Esophagus squamous epithelium (tissue), 4 donors: ENCODE measurements at regions not wholly inside any gene's neighbourhood (a gene's known extent, or its start where the extent isn't known, plus 50 kb on each side); places are given as distances from the start of the nearest gene placed in this dataset.

Experiments used
- POLR2A ChIP-seq, 4 donors: fragments of 450-650 bp; IDR thresholded peaks; one replicate each; pipeline ENCODE4 v1.6.1; 2017; ENCODE audit warnings: antibody characterized with exemption in 4 of 4, mild to moderate bottlenecking in 4 of 4, moderate library complexity in 3 of 4
- TF ChIP-seq, protein P1 (sequence below), 6 experiments: fragments of 450-650 bp in 4 of 6; fragments of 200-600 bp in 2 of 6; sonication (generic) in 2 of 6; IDR thresholded peaks; one replicate each; pipeline ENCODE4 v1.5.1; 2016 to 2019; ENCODE audit warnings: antibody characterized with exemption in 6 of 6, mild to moderate bottlenecking in 4 of 6, moderate library complexity in 4 of 6

DNA sequence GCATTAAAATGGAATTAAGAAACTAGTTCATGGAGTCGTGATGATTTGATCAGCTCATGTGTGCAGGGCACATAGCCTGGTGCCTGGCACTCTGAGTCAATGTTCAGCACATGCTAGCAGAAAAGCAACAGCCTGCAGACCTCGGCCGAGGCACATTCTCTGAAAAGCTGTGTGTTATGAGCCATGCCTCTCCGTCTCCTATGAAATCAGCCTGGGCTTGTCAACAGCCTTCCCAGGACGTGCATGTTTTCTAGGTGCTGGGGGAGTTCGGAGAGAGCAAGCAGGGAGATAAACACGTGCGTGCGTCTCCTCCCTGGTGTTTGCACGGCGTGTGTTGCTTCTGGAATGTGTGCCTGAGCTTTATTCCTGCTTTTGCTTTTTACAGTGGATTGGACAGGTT is 207.8 kb upstream of the KCNG1 start:
- TF ChIP-seq, protein P1, sequence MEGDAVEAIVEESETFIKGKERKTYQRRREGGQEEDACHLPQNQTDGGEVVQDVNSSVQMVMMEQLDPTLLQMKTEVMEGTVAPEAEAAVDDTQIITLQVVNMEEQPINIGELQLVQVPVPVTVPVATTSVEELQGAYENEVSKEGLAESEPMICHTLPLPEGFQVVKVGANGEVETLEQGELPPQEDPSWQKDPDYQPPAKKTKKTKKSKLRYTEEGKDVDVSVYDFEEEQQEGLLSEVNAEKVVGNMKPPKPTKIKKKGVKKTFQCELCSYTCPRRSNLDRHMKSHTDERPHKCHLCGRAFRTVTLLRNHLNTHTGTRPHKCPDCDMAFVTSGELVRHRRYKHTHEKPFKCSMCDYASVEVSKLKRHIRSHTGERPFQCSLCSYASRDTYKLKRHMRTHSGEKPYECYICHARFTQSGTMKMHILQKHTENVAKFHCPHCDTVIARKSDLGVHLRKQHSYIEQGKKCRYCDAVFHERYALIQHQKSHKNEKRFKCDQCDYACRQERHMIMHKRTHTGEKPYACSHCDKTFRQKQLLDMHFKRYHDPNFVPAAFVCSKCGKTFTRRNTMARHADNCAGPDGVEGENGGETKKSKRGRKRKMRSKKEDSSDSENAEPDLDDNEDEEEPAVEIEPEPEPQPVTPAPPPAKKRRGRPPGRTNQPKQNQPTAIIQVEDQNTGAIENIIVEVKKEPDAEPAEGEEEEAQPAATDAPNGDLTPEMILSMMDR (IDR thresholded peaks at IDR 0.05), result no peak
- TF ChIP-seq POLR2A (IDR thresholded peaks at IDR 0.05), result no peak
